Stimulated activated naive B cell treated with anti-CD40 and anti-IgM and Interleukin-4, amounts not matched to agents 10 μg/mL and 1 μg/mL and 100 μg/mL, for 72 hours (primary cell): ENCODE measurements at regions not wholly inside any gene's neighbourhood (a gene's known extent, or its start where the extent isn't known, plus 50 kb on each side); places are given as distances from the start of the nearest gene placed in this dataset.

ENCODE experiments used
- ATAC-seq, 2 donors: fragments of 150-1000 bp; cut with Tn5 transposase; replicated peaks; 2 replicates each; pipeline ENCODE4 v1.10.0; 2021; ENCODE audit warnings: moderate library complexity in 1 of 2
- DNase-seq: peaks from one replicate; pipeline ENCODE4 v3.0.0; 2021
- H3K27ac Mint-ChIP-seq: one replicate; pipeline ENCODE4 v1.8.0; 2022; ENCODE audit warnings: mild to moderate bottlenecking, mixed read lengths
- H3K27me3 Mint-ChIP-seq, 2 donors: one replicate each; pipeline ENCODE4 v1.8.0; 2022; ENCODE audit warnings: mixed read lengths in 2 of 2
- H3K36me3 Mint-ChIP-seq, 2 donors: one replicate each; pipeline ENCODE4 v1.8.0; 2022; ENCODE audit warnings: mixed read lengths in 2 of 2, mild to moderate bottlenecking in 1 of 2
- H3K4me1 Mint-ChIP-seq, 2 donors: one replicate each; pipeline ENCODE4 v1.8.0; 2022; ENCODE audit warnings: mixed read lengths in 2 of 2, mild to moderate bottlenecking in 1 of 2
- H3K4me3 Mint-ChIP-seq, 2 donors: one replicate each; pipeline ENCODE4 v1.8.0; 2022; ENCODE audit warnings: mild to moderate bottlenecking in 2 of 2, mixed read lengths in 2 of 2, moderate library complexity in 1 of 2
- H3K9me3 Mint-ChIP-seq, 2 donors: one replicate each; pipeline ENCODE4 v1.8.0; 2022; ENCODE audit warnings: mixed read lengths in 2 of 2, mild to moderate bottlenecking in 1 of 2

DNA sequence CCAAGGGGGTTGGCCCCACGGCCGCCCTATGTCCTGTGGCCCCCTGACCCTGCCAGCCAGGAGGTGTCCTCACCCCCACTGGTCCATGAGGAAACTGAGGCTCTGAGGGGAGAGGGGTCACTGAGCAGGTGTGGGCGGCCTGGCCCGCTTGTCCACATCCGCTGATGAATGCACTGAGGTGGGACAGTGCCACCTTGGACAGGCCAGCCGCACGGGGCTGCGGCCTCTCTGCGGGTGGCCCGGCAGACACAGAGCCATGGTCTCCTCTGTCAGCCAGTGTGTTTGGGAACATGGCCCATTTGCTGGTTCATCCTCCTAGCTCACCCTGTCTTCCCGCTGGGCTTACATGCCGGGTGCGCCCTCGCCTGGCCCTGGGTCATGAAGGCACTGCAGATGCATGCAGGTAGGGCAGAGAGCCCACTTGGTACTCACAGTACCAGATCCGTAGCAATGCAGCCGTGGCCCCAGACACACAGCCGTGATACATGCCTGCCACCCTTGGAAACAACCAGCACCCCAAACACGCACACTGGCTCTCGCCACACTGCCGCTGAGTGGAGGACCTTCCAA is 93.9 kb downstream of the ENGASE start:
- H3K4me1 Mint-ChIP-seq = no peaks in the 10 kb centered on the region
- no peak for DNase-seq
- H3K36me3 Mint-ChIP-seq = no peaks in the 10 kb centered on the region
- ATAC-seq = no peak
- no peak overlapping the region for H3K27ac Mint-ChIP-seq
- H3K4me3 Mint-ChIP-seq = no peak overlapping the region
- H3K9me3 Mint-ChIP-seq = no peaks in the 10 kb centered on the region
- H3K27me3 Mint-ChIP-seq = peaks cover 13 to 34% of the 10 kb centered on the region in 2 donors

DNA sequence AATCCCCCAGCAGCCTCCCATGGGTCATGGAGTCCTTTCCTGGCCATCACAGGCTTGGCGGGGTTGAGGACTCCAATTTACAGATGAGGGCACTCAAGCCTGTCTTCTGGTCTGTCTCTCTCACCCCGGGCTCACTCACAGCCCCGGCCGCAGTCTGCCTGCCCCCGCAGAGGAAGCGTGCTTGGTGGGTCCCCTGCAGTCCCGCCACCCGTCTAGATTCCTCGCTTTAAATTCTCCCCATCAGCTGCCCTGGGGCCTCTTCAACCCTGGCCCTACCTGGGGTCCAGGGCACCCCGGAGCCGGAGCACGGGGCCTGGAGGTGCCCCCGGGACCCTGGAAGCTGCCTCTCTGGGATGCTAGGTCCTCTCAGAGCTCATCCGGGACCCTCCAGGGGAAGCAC is 92.9 kb downstream of the ENGASE start:
- Mint-ChIP-seq H3K36me3 (no peaks in the 10 kb centered on the region), H3K27me3 (peaks cover 13 to 34% of the 10 kb centered on the region in 2 donors), H3K9me3 (no peaks in the 10 kb centered on the region), H3K4me3 (no peak overlapping the region), H3K27ac (no peak overlapping the region), H3K4me1 (no peaks in the 10 kb centered on the region)
- ATAC-seq (no peak), DNase-seq (no peak)

DNA sequence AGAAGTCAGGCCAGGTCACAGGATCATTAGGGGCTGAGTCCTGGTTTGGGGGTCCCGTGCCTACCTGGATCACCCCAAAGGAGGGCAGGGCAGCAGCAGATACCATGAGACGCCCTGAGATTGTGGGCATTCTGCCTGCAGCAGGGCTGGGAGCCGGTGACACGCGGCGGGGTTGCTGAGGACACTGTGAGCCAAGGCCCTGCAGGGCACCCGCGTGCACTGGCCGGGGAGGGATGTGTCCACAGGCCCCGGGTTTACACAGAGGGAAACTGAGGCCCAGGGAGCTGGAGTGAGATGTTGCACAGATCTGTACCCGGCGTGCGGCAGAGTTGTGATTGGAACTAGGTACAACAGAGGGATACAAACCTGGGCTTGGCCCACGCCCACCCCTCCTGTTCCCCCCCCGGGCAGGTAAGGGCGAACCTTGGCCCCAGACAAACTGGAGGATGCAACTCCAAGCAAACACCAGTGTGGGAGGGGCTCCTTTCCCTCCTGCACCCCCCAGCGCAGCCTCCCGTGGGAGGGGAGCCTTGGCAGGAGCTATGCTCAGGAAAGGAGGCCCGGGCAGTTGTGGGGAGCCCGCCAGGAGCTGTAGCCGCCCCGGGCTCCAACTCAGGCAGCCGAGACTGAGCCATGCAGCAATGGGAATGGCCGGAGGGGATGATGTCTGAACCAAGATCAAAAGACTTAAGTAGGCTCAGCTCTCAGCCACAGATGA is 91.3 kb downstream of the ENGASE start:
- H3K4me3 Mint-ChIP-seq = no peak overlapping the region
- no peak overlapping the region for H3K27ac Mint-ChIP-seq
- H3K36me3 Mint-ChIP-seq = no peaks in the 10 kb centered on the region
- no peaks in the 10 kb centered on the region for H3K9me3 Mint-ChIP-seq
- no peak for ATAC-seq
- H3K27me3 Mint-ChIP-seq = peaks cover 13 to 34% of the 10 kb centered on the region in 2 donors
- peaks cover 0 to 8% of the 10 kb centered on the region in 2 donors for H3K4me1 Mint-ChIP-seq
- DNase-seq = no peak

- no peak overlapping the region for H3K27ac Mint-ChIP-seq
- no peaks in the 10 kb centered on the region for H3K9me3 Mint-ChIP-seq
- H3K27me3 Mint-ChIP-seq = peaks cover 13 to 29% of the 10 kb centered on the region in 2 donors
- peaks cover 0 to 8% of the 10 kb centered on the region in 2 donors for H3K4me1 Mint-ChIP-seq
- no peak overlapping the region for H3K4me3 Mint-ChIP-seq
- DNase-seq (no peak), ATAC-seq (no peak)
- H3K36me3 Mint-ChIP-seq = no peaks in the 10 kb centered on the region
Measured at GRCh38 chr17:79164913-79165695, 90.5 kb downstream of the ENGASE start.

DNA sequence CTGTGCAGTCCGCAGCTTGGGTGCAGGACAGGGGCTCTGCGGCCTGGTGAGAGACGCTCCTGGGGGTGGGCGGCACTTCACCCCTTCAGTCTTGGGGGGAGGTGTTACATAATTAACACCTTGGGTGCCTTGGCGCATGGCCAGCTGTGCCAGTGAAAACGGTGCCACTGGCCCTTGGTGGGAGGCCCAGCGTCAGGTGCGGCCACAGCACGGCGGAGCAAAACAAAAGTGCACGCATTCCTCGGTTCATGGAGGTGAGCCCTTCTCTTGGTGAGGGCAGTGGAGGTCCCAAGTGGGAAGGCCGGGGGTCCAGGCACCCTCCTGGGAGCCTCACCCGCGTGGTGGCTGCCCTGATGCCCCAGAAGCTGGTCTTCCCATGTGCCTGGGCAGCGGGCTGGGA is 89.8 kb downstream of the ENGASE start:
- no peak overlapping the region for H3K4me3 Mint-ChIP-seq
- ATAC-seq = no peak
- no peaks in the 10 kb centered on the region for H3K36me3 Mint-ChIP-seq
- H3K27ac Mint-ChIP-seq = no peak overlapping the region
- no peaks in the 10 kb centered on the region for H3K9me3 Mint-ChIP-seq
- H3K4me1 Mint-ChIP-seq = peaks cover 0 to 8% of the 10 kb centered on the region in 2 donors
- peaks cover 7 to 23% of the 10 kb centered on the region in 2 donors for H3K27me3 Mint-ChIP-seq
- DNase-seq = no peak

- no peak overlapping the region for H3K4me3 Mint-ChIP-seq
- peaks cover 0 to 8% of the 10 kb centered on the region in 2 donors for H3K4me1 Mint-ChIP-seq
- no peak for ATAC-seq
- peaks cover 7 to 23% of the 10 kb centered on the region in 2 donors for H3K27me3 Mint-ChIP-seq
- H3K27ac Mint-ChIP-seq = no peak overlapping the region
- no peaks in the 10 kb centered on the region for H3K9me3 Mint-ChIP-seq
- DNase-seq = no peak
- no peaks in the 10 kb centered on the region for H3K36me3 Mint-ChIP-seq
Measured at GRCh38 chr17:79163071-79163470, 88.4 kb downstream of the ENGASE start.

GRCh38 chr17:79162012-79162963 is 87.7 kb downstream of the ENGASE start:
- no peak for ATAC-seq
- Mint-ChIP-seq H3K27me3 (peaks cover 7 to 22% of the 10 kb centered on the region in 2 donors), H3K4me1 (peaks cover 0 to 8% of the 10 kb centered on the region in 2 donors)

DNA sequence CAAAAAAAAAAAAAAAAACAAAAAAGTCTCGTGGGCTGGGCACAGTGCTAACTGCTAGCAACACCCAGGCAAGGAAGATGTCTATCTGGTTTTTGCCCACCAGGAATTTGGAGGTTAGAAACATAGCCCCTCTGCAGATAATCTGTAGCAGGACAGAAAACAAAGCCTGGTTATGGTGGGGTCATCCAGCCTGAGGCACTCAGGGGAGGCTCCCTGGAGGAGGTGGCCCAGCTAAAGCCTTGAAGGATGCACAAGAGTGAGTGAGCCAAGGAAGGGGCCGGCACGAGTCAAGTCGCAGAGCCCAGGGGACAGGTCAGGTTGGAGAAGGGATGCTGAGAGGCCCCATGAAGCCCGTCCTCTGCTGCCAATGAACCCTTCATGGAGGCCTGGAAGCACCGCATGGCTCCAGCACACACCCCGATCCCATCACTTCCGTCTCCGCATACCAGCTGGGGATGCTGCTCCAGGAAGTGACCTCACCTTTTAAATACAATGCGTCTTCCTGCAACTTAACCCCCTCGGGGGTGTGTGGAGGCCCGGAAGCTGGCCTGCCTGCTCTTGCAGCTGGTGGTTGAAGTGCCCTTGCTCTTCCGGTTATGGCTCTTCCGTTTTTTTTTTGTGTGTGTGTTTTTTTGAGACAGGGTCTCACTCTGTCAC is 86.5 kb downstream of the ENGASE start:
- H3K9me3 Mint-ChIP-seq = no peaks in the 10 kb centered on the region
- peaks cover 7 to 22% of the 10 kb centered on the region in 2 donors for H3K27me3 Mint-ChIP-seq

More at GRCh38 chr17:79162012-79162963, 87.7 kb downstream of the ENGASE start:
- no peak for DNase-seq
- Mint-ChIP-seq H3K36me3 (no peaks in the 10 kb centered on the region), H3K27ac (no peak overlapping the region), H3K9me3 (no peaks in the 10 kb centered on the region), H3K4me3 (no peak overlapping the region)

GRCh38 chr17:79159926-79160325 is 85.3 kb downstream of the ENGASE start:
- ATAC-seq = no peak
- no peak overlapping the region for H3K27ac Mint-ChIP-seq

More for the DNA sequence above, 86.5 kb downstream of the ENGASE start:
- no peak overlapping the region for H3K4me3 Mint-ChIP-seq
- DNase-seq = peak; percentile 20
- H3K27ac Mint-ChIP-seq = peak overlapping the region; percentile 83
- peak; percentile 61 to 75 for ATAC-seq
- peaks cover 0 to 8% of the 10 kb centered on the region in 2 donors for H3K4me1 Mint-ChIP-seq
- H3K36me3 Mint-ChIP-seq = no peaks in the 10 kb centered on the region

GRCh38 chr17:79159471-79159870 is 84.8 kb downstream of the ENGASE start:
- Mint-ChIP-seq H3K9me3 (no peaks in the 10 kb centered on the region), H3K4me1 (peaks cover 0 to 8% of the 10 kb centered on the region in 2 donors), H3K36me3 (no peaks in the 10 kb centered on the region), H3K27me3 (peaks cover 7 to 11% of the 10 kb centered on the region in 2 donors), H3K4me3 (no peak overlapping the region), H3K27ac (no peak overlapping the region)
- no peak for DNase-seq
- ATAC-seq = no peak

More at GRCh38 chr17:79159926-79160325, 85.3 kb downstream of the ENGASE start:
- H3K4me3 Mint-ChIP-seq = no peak overlapping the region
- DNase-seq = no peak
- H3K4me1 Mint-ChIP-seq = peaks cover 0 to 8% of the 10 kb centered on the region in 2 donors
- no peaks in the 10 kb centered on the region for H3K36me3 Mint-ChIP-seq
- H3K27me3 Mint-ChIP-seq = peaks cover 7 to 11% of the 10 kb centered on the region in 2 donors
- no peaks in the 10 kb centered on the region for H3K9me3 Mint-ChIP-seq

- Mint-ChIP-seq H3K4me1 (peaks cover 0 to 13% of the 10 kb centered on the region in 2 donors), H3K27me3 (peaks cover 12 to 27% of the 10 kb centered on the region in 2 donors), H3K27ac (no peak overlapping the region)
Measured at GRCh38 chr17:79156463-79157095, 82.0 kb downstream of the ENGASE start.

DNA sequence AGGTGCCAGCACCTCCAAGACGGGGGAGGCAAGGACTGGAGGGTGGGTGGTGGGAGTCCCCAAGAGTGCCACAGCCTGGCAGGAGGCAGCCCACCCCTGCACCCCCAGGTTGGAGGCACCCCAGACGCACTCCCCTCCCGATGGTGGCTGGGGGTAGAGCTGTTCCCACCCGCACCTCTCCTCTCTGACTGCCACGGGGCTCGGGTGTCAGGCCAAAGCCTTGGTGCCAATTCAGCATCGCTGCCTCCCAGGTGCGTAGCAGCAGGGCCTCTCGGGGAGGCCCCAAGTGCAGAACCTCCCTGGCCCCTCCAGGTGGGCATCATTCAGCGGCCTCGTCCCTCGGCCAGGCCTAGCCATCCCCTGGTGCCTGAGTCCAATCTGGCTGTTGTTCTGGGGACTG is 81.1 kb downstream of the ENGASE start:
- Mint-ChIP-seq H3K4me1 (peaks cover 0 to 7% of the 10 kb centered on the region in 2 donors), H3K4me3 (no peak overlapping the region), H3K27ac (no peak overlapping the region), H3K9me3 (no peaks in the 10 kb centered on the region), H3K36me3 (no peaks in the 10 kb centered on the region), H3K27me3 (peaks cover 17 to 32% of the 10 kb centered on the region in 2 donors)
- ATAC-seq (no peak), DNase-seq (no peak)

More at GRCh38 chr17:79156463-79157095, 82.0 kb downstream of the ENGASE start:
- no peak for ATAC-seq
- no peaks in the 10 kb centered on the region for H3K9me3 Mint-ChIP-seq
- no peaks in the 10 kb centered on the region for H3K36me3 Mint-ChIP-seq
- DNase-seq = no peak
- H3K4me3 Mint-ChIP-seq = no peak overlapping the region
